HEK293 (cell line): ENCODE measurements at regions not wholly inside any gene's neighbourhood (a gene's known extent, or its start where the extent isn't known, plus 50 kb on each side); places are given as distances from the start of the nearest gene placed in this dataset.

ENCODE experiments used
- ATF2 ChIP-seq: fragments of 450-650 bp; formaldehyde crosslinking; IDR thresholded peaks from 2 replicates; pipeline ENCODE4 v1.5.1; 2016; ENCODE audit warnings: missing biosample characterization, missing genetic modification characterization, low read depth
- CTCF ChIP-seq: fragments of 450-650 bp; formaldehyde crosslinking; IDR thresholded peaks from 2 replicates; pipeline ENCODE4 v1.5.1; 2016; ENCODE audit warnings: missing biosample characterization, missing genetic modification characterization
- PRDM2 ChIP-seq: fragments of 450-650 bp; formaldehyde crosslinking; IDR thresholded peaks from 2 replicates; pipeline ENCODE4 v1.5.1; 2016; ENCODE audit warnings: missing biosample characterization, missing genetic modification characterization, borderline replicate concordance
- PRDM6 ChIP-seq: fragments of 450-650 bp; formaldehyde crosslinking; IDR thresholded peaks from 2 replicates; pipeline ENCODE4 v1.5.1; 2017; ENCODE audit warnings: missing biosample characterization, missing genetic modification characterization
- SCRT2 ChIP-seq: fragments of 450-650 bp; formaldehyde crosslinking; IDR thresholded peaks from 2 replicates; pipeline ENCODE4 v1.5.1; 2016; ENCODE audit warnings: missing biosample characterization, missing genetic modification characterization
- ZNF132 ChIP-seq: fragments of 450-650 bp; formaldehyde crosslinking; IDR thresholded peaks from 2 replicates; pipeline ENCODE4 v1.5.1; 2017; ENCODE audit warnings: missing biosample characterization, missing genetic modification characterization, borderline replicate concordance
- ZNF174 ChIP-seq: fragments of 450-650 bp; formaldehyde crosslinking; IDR thresholded peaks from 2 replicates; pipeline ENCODE4 v1.5.0; 2017; ENCODE audit warnings: missing biosample characterization, mild to moderate bottlenecking, missing genetic modification characterization

- TF ChIP-seq PRDM2 (tag by site-specific recombination): no peak
- no peak for TF ChIP-seq SCRT2
- no peak for TF ChIP-seq ATF2 (tag by site-specific recombination)
- no peak for TF ChIP-seq CTCF (tag by site-specific recombination)
- no peak for TF ChIP-seq ZNF174 (tag by site-specific recombination)
- no peak for TF ChIP-seq ZNF132 (tag by site-specific recombination)
- no peak for TF ChIP-seq PRDM6 (tag by site-specific recombination)
These were observed 1288.3 kb upstream of the B3GALT2 start for GRCh38 chr1:194474701-194475100.
